GM10248 (cell line): ENCODE measurements at regions not wholly inside any gene's neighbourhood (a gene's known extent, or its start where the extent isn't known, plus 50 kb on each side); places are given as distances from the start of the nearest gene placed in this dataset.
"Not testable (repeated sequence)": the region's sequence is repeated elsewhere in the genome, so short reads cannot be mapped to it uniquely, and the experiment has no call there.

Experiments used
- CTCF ChIA-PET: fragments of 300-600 bp; sonication (Branson Sonifier 250); formaldehyde crosslinking; extraction: SDS; loops from one replicate; lab custom pipeline; 2021; ENCODE audit warnings: antibody characterized with exemption; lab: Yijun Ruan, JAX
- POLR2A ChIA-PET: fragments of 350-650 bp; sonication (Branson Sonifier 250); formaldehyde crosslinking; extraction: SDS; loops from one replicate; lab custom pipeline; 2020; ENCODE audit warnings: antibody characterized with exemption; lab: Yijun Ruan, JAX
- DNase-seq: peaks from one replicate; pipeline ENCODE4 v3.0.0; 2012; ENCODE audit errors: extremely low spot score
- CTCF ChIP-seq: IDR thresholded peaks from 2 replicates; pipeline ENCODE4 v1.5.1; 2012; ENCODE audit warnings: mild to moderate bottlenecking, low read depth; ENCODE audit errors: extremely low read depth, missing control alignments, control extremely low read depth

- DNase-seq: no peak
- no peak for TF ChIP-seq CTCF
- POLR2A ChIA-PET: no interaction called here
- CTCF ChIA-PET: no interaction called here
These were observed 57.1 kb upstream of the KIF2B start for GRCh38 chr17:53765609-53766008.

- CTCF ChIA-PET: no interaction called here
- TF ChIP-seq CTCF: no peak
- DNase-seq: no peak
- POLR2A ChIA-PET: no interaction called here
These were observed 57.6 kb upstream of the KIF2B start for GRCh38 chr17:53765129-53765528.

GRCh38 chr17:53757559-53757958 lies 65.2 kb upstream of the KIF2B start:
- ChIA-PET CTCF (interaction anchor here (0.9 kb wide), 1 partner anchor 9 kb away, joined by 3 read pairs; no protein-coding TSS in a partner anchor), POLR2A (no interaction called here)
- no peak for TF ChIP-seq CTCF
- DNase-seq: no peak

- POLR2A ChIA-PET, DNase-seq, CTCF ChIA-PET: not testable (repeated sequence)
These were observed 65.6 kb upstream of the KIF2B start for GRCh38 chr17:53757116-53757515.

GRCh38 chr17:53749178-53749577 lies 73.5 kb upstream of the KIF2B start:
- CTCF ChIA-PET: interaction anchor here (1.1 kb wide), 1 partner anchor 9 kb away, joined by 3 read pairs; no protein-coding TSS in a partner anchor
- DNase-seq: no peak
- POLR2A ChIA-PET: no interaction called here
- no peak for TF ChIP-seq CTCF

GRCh38 chr17:53748159-53748820 lies 74.4 kb upstream of the KIF2B start:
- DNase-seq, POLR2A ChIA-PET: not testable (repeated sequence)
- CTCF ChIA-PET: interaction anchor here (1.0 to 1.1 kb wide), 2 partner anchors 10 to 14 kb away, joined by 3 read pairs; no protein-coding TSS in a partner anchor

- CTCF ChIA-PET: no interaction called here
- DNase-seq: no peak
- no peak for TF ChIP-seq CTCF
- POLR2A ChIA-PET: no interaction called here
These were observed 82.4 kb upstream of the KIF2B start for GRCh38 chr17:53740312-53740711.
